ENCODE measurements at regions not wholly inside any gene's neighbourhood (a gene's known extent, or its start where the extent isn't known, plus 50 kb on each side); places are given as distances from the start of the nearest gene placed in this dataset.

GRCh38 chr21:29237110-29238052 lies 61.3 kb upstream of the BACH1 start:
- H3K36me3 ChIP-seq (ENCODE audit: control insufficient read depth in 2 of 2, insufficient read depth in 2 of 2, low read length in 1 of 2): no peaks in the 10 kb centered on the region
- H3K9me3 ChIP-seq (ENCODE audit: control insufficient read depth in 2 of 2, insufficient read depth in 1 of 2, low read length in 1 of 2): no peaks in the 10 kb centered on the region
- DNase-seq (ENCODE audit: low read depth in 6 of 9, low spot score in 9 of 9): no peak
- H3K4me1 ChIP-seq (ENCODE audit: control insufficient read depth in 2 of 2, insufficient read depth in 2 of 2, low read length in 2 of 2): peaks cover 0 to 16% of the 10 kb centered on the region in 2 donors
- peak overlapping the region in 1 of 2 donors; percentile 57 for H3K27ac ChIP-seq (ENCODE audit: low read depth in 1 of 2, low read length in 1 of 2)
- no peaks in the 10 kb centered on the region for H3K27me3 ChIP-seq (ENCODE audit: control insufficient read depth in 2 of 2, insufficient read depth in 1 of 2, low read length in 1 of 2)
- 93% methylated on average over 3 of the region's 3 CpGs for WGBS
- no peak overlapping the region for H3K4me3 ChIP-seq (ENCODE audit: low read length in 2 of 2)

- Histone ChIP-seq H3K4me3 (ENCODE audit: low read length in 2 of 2) (no peak overlapping the region), H3K27ac (ENCODE audit: low read depth in 1 of 2, low read length in 1 of 2) (peak overlapping the region in 1 of 2 donors; percentile 35), H3K9me3 (ENCODE audit: control insufficient read depth in 2 of 2, insufficient read depth in 1 of 2, low read length in 1 of 2) (no peaks in the 10 kb centered on the region), H3K4me1 (ENCODE audit: control insufficient read depth in 2 of 2, insufficient read depth in 2 of 2, low read length in 2 of 2) (peaks cover 0 to 16% of the 10 kb centered on the region in 2 donors), H3K27me3 (ENCODE audit: control insufficient read depth in 2 of 2, insufficient read depth in 1 of 2, low read length in 1 of 2) (no peaks in the 10 kb centered on the region), H3K36me3 (ENCODE audit: control insufficient read depth in 2 of 2, insufficient read depth in 2 of 2, low read length in 1 of 2) (no peaks in the 10 kb centered on the region)
- DNase-seq (ENCODE audit: low read depth in 6 of 9, low spot score in 9 of 9): no peak
- WGBS: 89% methylated on average over 6 of the region's 6 CpGs
These were observed 60.4 kb upstream of the BACH1 start for GRCh38 chr21:29238053-29238966.

- 7% methylated on average over 3 of the region's 3 CpGs for WGBS
- no peaks in the 10 kb centered on the region for H3K9me3 ChIP-seq (ENCODE audit: control insufficient read depth in 2 of 2, insufficient read depth in 1 of 2, low read length in 1 of 2)
- no peaks in the 10 kb centered on the region for H3K36me3 ChIP-seq (ENCODE audit: control insufficient read depth in 2 of 2, insufficient read depth in 2 of 2, low read length in 1 of 2)
- H3K4me1 ChIP-seq (ENCODE audit: control insufficient read depth in 2 of 2, insufficient read depth in 2 of 2, low read length in 2 of 2): peaks cover 0 to 16% of the 10 kb centered on the region in 2 donors
- peak in 3 of 9 donors; percentile 7 to 31 (median 8) for DNase-seq (ENCODE audit: low read depth in 6 of 9, low spot score in 9 of 9)
- no peak overlapping the region for H3K27ac ChIP-seq (ENCODE audit: low read depth in 1 of 2, low read length in 1 of 2)
- no peaks in the 10 kb centered on the region for H3K27me3 ChIP-seq (ENCODE audit: control insufficient read depth in 2 of 2, insufficient read depth in 1 of 2, low read length in 1 of 2)
- H3K4me3 ChIP-seq (ENCODE audit: low read length in 2 of 2): no peak overlapping the region
These were observed 59.8 kb upstream of the BACH1 start for GRCh38 chr21:29238967-29239290.

- no peaks in the 10 kb centered on the region for H3K36me3 ChIP-seq (ENCODE audit: control insufficient read depth in 2 of 2, insufficient read depth in 2 of 2, low read length in 1 of 2)
- DNase-seq (ENCODE audit: low read depth in 6 of 9, low spot score in 9 of 9): no peak
- no peak overlapping the region for H3K4me3 ChIP-seq (ENCODE audit: low read length in 2 of 2)
- peaks cover 0 to 16% of the 10 kb centered on the region in 2 donors for H3K4me1 ChIP-seq (ENCODE audit: control insufficient read depth in 2 of 2, insufficient read depth in 2 of 2, low read length in 2 of 2)
- H3K27me3 ChIP-seq (ENCODE audit: control insufficient read depth in 2 of 2, insufficient read depth in 1 of 2, low read length in 1 of 2): no peaks in the 10 kb centered on the region
- no peaks in the 10 kb centered on the region for H3K9me3 ChIP-seq (ENCODE audit: control insufficient read depth in 2 of 2, insufficient read depth in 1 of 2, low read length in 1 of 2)
- H3K27ac ChIP-seq (ENCODE audit: low read depth in 1 of 2, low read length in 1 of 2): no peak overlapping the region
- 93% methylated on average over 1 of the region's 1 CpG for WGBS
These were observed 58.6 kb upstream of the BACH1 start for GRCh38 chr21:29240136-29240535.

GRCh38 chr21:29242201-29242600 lies 56.5 kb upstream of the BACH1 start:
- Histone ChIP-seq H3K27me3 (ENCODE audit: control insufficient read depth in 2 of 2, insufficient read depth in 1 of 2, low read length in 1 of 2) (no peaks in the 10 kb centered on the region), H3K27ac (ENCODE audit: low read depth in 1 of 2, low read length in 1 of 2) (no peak overlapping the region), H3K36me3 (ENCODE audit: control insufficient read depth in 2 of 2, insufficient read depth in 2 of 2, low read length in 1 of 2) (no peaks in the 10 kb centered on the region), H3K4me3 (ENCODE audit: low read length in 2 of 2) (no peak overlapping the region), H3K9me3 (ENCODE audit: control insufficient read depth in 2 of 2, insufficient read depth in 1 of 2, low read length in 1 of 2) (no peaks in the 10 kb centered on the region), H3K4me1 (ENCODE audit: control insufficient read depth in 2 of 2, insufficient read depth in 2 of 2, low read length in 2 of 2) (peaks cover 0 to 7% of the 10 kb centered on the region in 2 donors)
- no peak for DNase-seq (ENCODE audit: low read depth in 6 of 9, low spot score in 9 of 9)

DNA sequence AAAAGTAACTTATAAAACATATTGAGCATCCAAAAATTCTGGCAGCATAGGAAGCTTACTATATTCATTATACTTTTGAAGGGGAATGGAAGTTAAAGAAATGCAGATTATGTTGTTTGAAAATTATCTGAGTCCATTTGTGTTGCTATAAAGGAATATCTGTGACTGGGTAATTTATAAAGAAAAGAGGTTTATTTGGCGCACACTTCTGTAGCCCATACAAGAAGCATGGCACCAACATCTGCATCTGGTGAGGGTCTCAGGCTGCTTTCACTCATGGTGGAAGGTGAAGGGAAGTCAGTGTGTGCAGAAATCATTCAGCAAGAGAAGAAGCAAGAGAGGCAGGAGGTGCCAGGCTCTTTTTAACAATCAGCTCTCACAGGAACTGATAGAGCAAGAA lies 55.5 kb upstream of the BACH1 start:
- H3K27ac ChIP-seq (ENCODE audit: low read depth in 1 of 2, low read length in 1 of 2): no peak overlapping the region
- no peaks in the 10 kb centered on the region for H3K9me3 ChIP-seq (ENCODE audit: control insufficient read depth in 2 of 2, insufficient read depth in 1 of 2, low read length in 1 of 2)
- no peaks in the 10 kb centered on the region for H3K27me3 ChIP-seq (ENCODE audit: control insufficient read depth in 2 of 2, insufficient read depth in 1 of 2, low read length in 1 of 2)
- no peak overlapping the region for H3K4me3 ChIP-seq (ENCODE audit: low read length in 2 of 2)
- 100% methylated on average over 1 of the region's 1 CpG for WGBS
- DNase-seq (ENCODE audit: low read depth in 6 of 9, low spot score in 9 of 9): no peak
- H3K4me1 ChIP-seq (ENCODE audit: control insufficient read depth in 2 of 2, insufficient read depth in 2 of 2, low read length in 2 of 2): no peaks in the 10 kb centered on the region
- no peaks in the 10 kb centered on the region for H3K36me3 ChIP-seq (ENCODE audit: control insufficient read depth in 2 of 2, insufficient read depth in 2 of 2, low read length in 1 of 2)

GRCh38 chr21:29245104-29245643 lies 53.5 kb upstream of the BACH1 start:
- WGBS: 91% methylated on average over 3 of the region's 3 CpGs
- Histone ChIP-seq H3K4me3 (ENCODE audit: low read length in 2 of 2) (no peak overlapping the region), H3K27ac (ENCODE audit: low read depth in 1 of 2, low read length in 1 of 2) (peak overlapping the region in 1 of 2 donors; percentile 15), H3K4me1 (ENCODE audit: control insufficient read depth in 2 of 2, insufficient read depth in 2 of 2, low read length in 2 of 2) (no peaks in the 10 kb centered on the region), H3K27me3 (ENCODE audit: control insufficient read depth in 2 of 2, insufficient read depth in 1 of 2, low read length in 1 of 2) (no peaks in the 10 kb centered on the region), H3K9me3 (ENCODE audit: control insufficient read depth in 2 of 2, insufficient read depth in 1 of 2, low read length in 1 of 2) (no peaks in the 10 kb centered on the region), H3K36me3 (ENCODE audit: control insufficient read depth in 2 of 2, insufficient read depth in 2 of 2, low read length in 1 of 2) (no peaks in the 10 kb centered on the region)
- DNase-seq (ENCODE audit: low read depth in 6 of 9, low spot score in 9 of 9): no peak

- Histone ChIP-seq H3K4me3 (ENCODE audit: low read length in 2 of 2) (no peak overlapping the region), H3K27ac (ENCODE audit: low read depth in 1 of 2, low read length in 1 of 2) (no peak overlapping the region), H3K9me3 (ENCODE audit: control insufficient read depth in 2 of 2, insufficient read depth in 1 of 2, low read length in 1 of 2) (no peaks in the 10 kb centered on the region)
These were observed 52.9 kb upstream of the BACH1 start for GRCh38 chr21:29245863-29246262.

GRCh38 chr21:29246614-29247013 lies 52.1 kb upstream of the BACH1 start:
- H3K4me3 ChIP-seq (ENCODE audit: low read length in 2 of 2): no peak overlapping the region
- WGBS: 96% methylated on average over 2 of the region's 2 CpGs
- no peak for DNase-seq (ENCODE audit: low read depth in 6 of 9, low spot score in 9 of 9)
- H3K4me1 ChIP-seq (ENCODE audit: control insufficient read depth in 2 of 2, insufficient read depth in 2 of 2, low read length in 2 of 2): no peaks in the 10 kb centered on the region
- no peaks in the 10 kb centered on the region for H3K27me3 ChIP-seq (ENCODE audit: control insufficient read depth in 2 of 2, insufficient read depth in 1 of 2, low read length in 1 of 2)
- no peak overlapping the region for H3K27ac ChIP-seq (ENCODE audit: low read depth in 1 of 2, low read length in 1 of 2)
- no peaks in the 10 kb centered on the region for H3K36me3 ChIP-seq (ENCODE audit: control insufficient read depth in 2 of 2, insufficient read depth in 2 of 2, low read length in 1 of 2)
- H3K9me3 ChIP-seq (ENCODE audit: control insufficient read depth in 2 of 2, insufficient read depth in 1 of 2, low read length in 1 of 2): no peaks in the 10 kb centered on the region

More at GRCh38 chr21:29245863-29246262, 52.9 kb upstream of the BACH1 start:
- Histone ChIP-seq H3K4me1 (ENCODE audit: control insufficient read depth in 2 of 2, insufficient read depth in 2 of 2, low read length in 2 of 2) (no peaks in the 10 kb centered on the region), H3K27me3 (ENCODE audit: control insufficient read depth in 2 of 2, insufficient read depth in 1 of 2, low read length in 1 of 2) (no peaks in the 10 kb centered on the region), H3K36me3 (ENCODE audit: control insufficient read depth in 2 of 2, insufficient read depth in 2 of 2, low read length in 1 of 2) (no peaks in the 10 kb centered on the region)
- DNase-seq (ENCODE audit: low read depth in 6 of 9, low spot score in 9 of 9): no peak
